ENCODE measurements at regions not wholly inside any gene's neighbourhood (a gene's known extent, or its start where the extent isn't known, plus 50 kb on each side); places are given as distances from the start of the nearest gene placed in this dataset.

DNA sequence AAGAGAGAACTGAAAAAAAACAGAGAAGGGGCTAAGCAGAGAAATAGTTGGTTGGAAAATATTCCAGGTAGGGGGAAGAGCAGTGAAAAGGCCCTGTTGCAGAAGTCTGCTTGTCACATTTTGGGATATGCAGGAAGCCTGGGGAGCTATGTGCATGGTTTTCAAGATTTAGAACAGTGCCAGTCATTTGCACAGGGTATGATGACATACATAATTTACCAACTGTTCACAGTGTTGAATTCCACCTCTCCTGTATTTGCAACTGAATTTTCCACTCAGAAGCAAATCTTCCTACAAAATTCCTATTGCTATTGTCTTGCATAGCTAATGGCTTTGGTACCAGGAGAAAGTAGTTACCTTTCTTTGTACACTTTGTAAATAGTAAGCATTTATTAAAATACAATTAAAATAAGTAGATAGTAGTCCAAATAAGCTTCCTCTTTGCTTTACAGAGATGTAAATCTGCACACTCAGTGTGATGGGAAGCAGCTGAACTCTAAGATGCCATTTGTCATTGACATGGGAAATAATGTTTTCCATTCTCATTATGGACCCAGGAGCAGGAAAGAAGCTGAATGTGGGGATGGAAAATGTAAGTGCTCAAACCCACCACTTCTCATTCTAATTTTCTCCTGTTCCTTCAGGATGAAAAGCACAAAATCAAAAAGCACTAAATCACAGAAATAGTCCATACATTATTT lies 177.4 kb downstream of the BTG1 start:
- no peak for DNase-seq (ENCODE audit: low read depth)

DNA sequence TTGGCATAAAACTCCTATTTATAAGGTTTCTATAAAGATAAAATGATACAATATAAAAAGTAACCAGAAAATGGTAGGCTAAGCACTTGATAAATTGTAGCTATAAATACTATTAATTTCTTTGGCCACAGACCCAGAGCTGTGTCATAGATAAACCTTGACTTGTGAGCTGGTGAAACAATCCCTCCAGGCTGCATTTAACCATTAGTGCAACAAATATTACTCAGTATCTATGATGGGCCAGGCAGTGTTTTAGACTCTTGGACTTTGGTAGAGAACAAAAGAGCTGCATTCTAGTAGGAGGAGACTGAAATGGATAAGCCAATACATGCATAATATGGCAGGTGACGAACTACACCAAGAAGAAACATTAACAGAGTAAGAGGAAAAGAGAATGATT lies 178.1 kb downstream of the BTG1 start:
- no peak for DNase-seq (ENCODE audit: low read depth)

DNA sequence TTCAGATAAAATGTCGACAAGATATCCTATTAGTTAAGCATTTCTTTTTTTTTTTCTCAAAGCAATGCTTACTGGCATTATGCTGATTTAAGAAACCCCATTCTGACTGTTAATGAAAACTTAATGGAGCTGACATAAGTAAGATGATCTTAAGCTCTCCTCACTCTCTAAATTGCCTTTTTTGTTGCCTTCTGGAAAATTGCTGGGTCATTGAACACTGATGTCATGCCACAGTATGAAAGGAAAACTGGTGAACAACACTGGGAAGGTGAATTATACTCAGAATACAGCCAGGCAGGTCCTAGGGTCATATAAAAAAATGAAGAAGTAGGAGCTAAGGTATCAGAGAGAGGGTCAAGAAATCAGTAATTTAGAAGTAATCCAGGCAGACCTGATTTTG lies 179.9 kb downstream of the BTG1 start:
- DNase-seq (ENCODE audit: low read depth): no peak

DNA sequence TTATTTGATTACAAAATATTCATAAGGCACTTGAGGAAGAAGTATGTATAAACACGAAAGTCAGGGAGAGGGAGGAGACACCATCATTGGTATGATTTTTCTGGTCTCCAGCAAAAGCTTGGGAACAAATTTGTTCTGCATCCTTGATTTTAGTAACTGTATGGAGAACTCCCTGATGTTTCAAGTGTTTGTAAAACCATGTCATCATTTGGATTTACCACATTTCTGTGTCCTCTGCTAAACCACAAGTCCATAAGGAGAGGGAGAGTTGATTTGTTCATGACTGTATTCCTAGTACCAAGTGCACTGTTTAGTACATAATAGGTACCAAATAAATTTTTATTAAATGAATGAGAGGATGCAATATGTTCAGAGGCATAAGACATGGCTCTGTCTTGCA lies 181.1 kb downstream of the BTG1 start:
- DNase-seq (ENCODE audit: low read depth): no peak

DNA sequence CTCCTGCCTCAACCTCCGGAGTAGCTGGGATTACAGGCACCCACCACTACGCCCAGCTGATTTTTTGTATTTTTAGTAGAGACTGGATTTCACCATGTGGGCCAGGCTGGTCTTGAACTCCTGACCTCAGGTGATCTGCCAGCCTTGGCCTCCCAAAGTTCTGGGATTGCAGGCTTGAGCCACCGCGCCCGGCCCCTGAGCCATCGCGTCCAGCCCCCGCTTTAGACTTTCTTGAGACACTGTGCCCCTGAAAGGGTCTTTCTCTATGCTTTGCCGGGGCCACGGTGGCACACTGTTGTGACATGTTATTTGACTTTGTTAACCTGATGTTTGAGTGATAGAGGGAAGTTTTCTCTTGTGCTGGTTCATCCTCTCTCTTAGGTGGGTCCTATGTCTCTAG lies 186.4 kb downstream of the BTG1 start:
- DNase-seq (ENCODE audit: low read depth): no peak

DNA sequence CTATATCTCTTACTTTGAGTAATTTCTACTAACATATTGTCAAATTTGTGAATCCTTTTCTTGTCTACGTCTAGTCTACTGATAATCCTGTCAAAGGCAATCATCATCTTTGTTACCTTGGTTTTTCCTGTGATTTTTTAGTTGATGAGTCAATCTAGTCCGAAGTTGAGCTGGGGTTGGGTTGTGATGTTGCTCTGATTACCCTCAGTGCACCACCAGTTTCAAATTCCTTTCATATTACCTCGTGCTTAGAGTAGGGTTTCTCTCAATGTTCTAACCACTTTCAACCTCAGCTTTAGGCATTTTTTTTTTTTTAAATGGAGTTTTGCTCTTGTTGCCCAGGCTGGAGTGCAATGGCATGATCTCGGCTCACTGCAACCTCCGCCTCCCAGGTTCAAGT lies 186.8 kb downstream of the BTG1 start:
- no peak for DNase-seq (ENCODE audit: low read depth)

DNA sequence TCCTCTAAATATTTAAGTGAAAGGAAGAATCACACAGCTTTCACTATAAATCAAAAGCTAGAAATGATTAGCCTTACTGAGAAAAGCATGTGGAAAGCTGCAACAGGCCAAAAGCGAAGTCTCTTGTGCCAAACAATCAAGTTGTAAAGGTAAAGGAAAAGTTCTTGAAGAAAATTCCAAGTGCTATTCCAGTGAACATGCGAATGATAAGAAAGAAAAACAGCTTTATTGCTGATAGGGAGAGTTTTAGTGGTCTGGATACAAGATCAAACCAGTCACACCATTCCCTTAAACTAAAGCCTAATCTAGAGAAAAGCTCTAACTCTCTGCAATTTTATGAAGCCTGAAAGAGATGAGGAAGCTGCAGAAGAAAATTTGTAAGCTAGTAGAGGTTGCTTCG lies 190.9 kb downstream of the BTG1 start:
- no peak for DNase-seq (ENCODE audit: low read depth)

DNA sequence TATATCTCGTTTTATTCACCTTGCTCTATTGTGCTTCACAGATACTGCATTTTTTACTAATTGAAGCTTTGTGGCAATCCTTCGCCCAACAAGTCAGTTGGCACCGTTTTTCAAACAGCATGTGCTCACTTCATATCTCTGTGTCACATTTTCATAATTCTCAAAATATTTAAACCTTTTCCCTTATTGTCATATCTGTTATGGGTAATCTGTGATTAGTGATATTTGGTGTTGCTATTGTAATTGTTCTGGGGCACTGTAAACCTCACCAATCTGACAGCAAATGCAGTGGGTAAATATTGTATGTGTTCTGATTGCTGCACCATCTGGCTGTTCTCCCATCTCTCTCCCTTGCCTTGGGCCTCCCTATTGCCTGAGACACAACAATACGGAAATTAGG lies 191.3 kb downstream of the BTG1 start:
- DNase-seq (ENCODE audit: low read depth): no peak

DNA sequence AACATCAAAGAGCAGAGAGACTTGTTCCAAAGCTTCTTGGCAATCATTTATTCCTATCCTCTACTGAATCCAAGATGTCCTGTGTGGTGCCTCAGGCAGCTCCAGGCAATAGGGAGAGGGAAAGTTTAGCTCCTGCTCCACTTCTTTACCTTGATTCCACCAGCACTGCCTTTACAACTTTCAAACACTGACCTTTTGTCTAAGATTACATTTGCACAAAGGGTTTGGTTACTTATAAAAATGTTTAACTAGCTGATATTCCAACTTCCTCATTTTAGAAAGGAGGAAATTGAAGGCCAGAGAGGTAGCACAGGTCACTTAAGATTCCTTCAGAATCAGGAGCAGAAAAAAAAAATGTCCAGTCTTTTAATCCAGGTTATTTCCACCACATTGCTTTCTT lies 192.7 kb downstream of the BTG1 start:
- no peak for DNase-seq (ENCODE audit: low read depth)

DNA sequence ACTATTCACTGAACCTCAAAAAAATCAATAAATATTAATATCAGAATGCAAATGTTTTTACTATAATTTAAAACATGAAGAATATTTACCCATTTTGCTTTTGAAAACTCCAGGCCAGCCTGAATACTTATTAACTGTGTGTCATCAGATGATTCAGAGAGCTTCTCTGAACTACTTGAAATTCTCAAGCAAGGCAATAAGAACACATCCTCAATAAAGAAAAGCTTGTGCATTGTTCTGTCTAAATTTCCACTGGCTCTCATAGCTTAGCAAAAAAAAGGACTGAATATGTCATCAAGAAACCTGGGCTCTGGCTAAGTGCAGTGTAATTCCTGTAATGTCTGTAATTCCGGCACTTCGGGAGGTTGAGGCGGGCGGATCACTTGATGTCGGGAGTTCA lies 194.1 kb downstream of the BTG1 start:
- DNase-seq (ENCODE audit: low read depth): no peak

DNA sequence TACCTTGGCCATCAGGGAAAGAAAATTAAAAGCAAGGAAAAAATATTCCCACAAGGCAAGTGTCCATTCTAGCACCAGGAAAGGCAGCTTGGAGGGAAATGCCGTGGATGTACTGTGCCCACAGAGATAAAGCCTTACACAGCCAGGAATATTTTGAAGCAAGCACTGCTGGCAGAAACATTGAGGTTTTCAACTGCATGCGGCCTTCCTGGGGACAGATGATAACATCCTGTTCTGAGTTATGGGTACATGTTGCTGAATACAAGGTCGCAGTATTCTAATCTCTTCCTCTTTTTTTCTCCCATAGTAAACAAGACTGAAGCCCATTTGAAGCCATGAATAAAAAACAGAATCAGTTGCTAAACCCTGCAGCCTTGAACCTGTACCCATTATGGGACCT lies 197.1 kb downstream of the BTG1 start:
- DNase-seq (ENCODE audit: low read depth): no peak

DNA sequence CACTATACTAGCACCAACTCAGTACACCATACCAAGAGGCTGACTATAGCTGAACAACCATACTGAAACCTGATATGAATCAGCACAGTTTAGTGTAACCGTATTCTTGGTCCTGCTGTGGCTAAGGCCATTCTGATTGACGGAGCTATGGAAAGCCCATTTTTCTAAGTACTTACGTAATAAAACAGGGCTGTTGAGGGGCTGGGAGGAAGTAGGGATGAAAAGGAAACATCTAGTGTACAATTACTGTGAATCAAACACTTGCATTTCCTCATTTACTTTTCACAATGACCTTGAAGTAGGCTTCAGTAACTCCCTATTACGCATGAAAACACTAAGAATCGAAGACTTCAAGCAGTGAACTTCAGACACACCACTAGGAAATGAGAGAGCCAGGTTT lies 198.2 kb downstream of the BTG1 start:
- no peak for DNase-seq (ENCODE audit: low read depth)

DNA sequence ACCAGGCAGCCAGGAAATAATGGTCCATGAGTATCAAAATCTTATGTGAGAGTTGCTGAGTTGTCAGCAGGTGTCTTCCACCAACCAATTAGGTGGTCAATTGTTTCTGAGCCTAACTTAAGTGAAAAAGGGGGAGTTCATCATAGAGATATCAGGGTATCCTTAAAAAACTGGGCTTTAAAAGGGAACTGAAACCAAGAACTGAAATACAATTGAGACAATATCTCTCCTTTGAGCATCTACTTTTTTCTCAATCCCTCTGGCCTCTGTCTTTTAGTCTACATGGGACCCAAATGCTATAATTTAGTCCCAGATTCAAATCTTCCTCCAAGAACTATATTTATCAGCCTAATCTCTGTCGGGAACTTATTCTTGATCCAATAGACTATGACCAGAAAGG lies 201.0 kb downstream of the BTG1 start:
- no peak for DNase-seq (ENCODE audit: low read depth)

DNA sequence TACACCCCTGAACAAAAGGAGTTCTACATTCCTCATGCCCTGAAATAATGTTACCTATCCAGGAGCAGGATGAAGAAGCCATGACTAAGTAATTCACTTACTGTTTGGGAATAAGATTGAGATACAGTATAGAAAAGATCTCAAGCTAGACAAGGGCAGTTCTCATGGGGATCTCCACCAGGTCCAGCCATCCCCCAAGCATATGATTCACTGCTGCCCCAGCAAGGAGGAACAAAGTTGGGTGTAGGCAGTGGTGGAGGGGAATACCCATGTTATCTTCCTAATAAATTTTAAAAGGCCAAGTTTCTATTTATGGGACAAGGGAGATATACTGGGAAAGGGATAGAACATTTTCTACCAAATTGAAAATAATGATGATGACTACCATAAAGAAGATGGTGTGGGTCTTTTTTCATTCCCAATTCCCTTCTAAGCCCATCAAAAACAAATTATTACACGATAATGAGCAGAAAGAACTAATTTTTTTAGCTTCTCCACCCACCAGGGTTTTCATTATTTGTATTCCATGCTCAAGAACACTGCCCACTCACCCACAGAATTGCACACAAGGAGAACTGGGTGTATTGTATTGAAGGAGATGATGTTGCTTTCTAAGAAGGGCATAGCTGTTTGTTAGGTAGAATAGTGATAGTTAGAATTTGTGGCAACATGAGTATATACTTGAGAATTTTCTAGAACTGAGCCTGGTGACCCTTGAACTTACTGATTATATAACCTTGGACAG lies 204.6 kb downstream of the BTG1 start:
- no peak for DNase-seq (ENCODE audit: low read depth)

DNA sequence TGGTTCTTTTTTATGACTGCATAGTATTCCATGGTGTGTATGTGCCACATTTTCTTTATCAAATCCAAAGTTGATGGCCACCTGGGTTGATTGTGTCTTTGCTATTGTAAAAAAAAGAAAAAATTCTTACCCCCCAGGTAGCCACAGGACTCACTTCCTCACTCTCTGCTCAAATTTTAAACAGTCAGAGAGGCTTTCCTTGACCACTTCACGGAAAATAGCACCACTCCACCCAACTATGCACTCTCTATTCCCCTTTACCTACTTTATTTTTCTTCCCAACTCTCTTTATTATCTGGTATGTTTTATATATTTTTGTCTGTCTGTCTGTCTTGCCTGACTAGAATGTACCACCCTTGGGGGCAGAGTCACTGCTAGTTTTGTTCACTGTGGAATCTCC lies 205.3 kb downstream of the BTG1 start:
- DNase-seq (ENCODE audit: low read depth): no peak

DNA sequence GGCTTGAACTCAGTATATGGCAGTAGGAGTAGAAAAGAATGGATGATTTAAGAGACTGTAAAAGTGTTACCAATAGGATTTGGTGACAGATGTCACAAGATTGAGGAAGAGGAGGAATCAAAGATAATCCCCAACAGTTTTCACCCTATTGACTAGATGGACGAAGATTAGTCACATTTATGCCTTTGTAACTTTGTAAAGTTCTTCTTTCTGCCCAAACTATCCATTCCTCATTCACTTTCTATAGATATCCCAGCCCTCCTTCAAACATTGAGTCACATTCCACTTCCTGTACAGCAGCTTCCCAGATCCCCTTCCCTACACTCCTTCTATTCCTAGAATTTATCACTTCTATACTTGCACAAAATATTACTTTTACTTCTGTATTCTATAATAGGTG lies 207.9 kb downstream of the BTG1 start:
- DNase-seq (ENCODE audit: low read depth): no peak

DNA sequence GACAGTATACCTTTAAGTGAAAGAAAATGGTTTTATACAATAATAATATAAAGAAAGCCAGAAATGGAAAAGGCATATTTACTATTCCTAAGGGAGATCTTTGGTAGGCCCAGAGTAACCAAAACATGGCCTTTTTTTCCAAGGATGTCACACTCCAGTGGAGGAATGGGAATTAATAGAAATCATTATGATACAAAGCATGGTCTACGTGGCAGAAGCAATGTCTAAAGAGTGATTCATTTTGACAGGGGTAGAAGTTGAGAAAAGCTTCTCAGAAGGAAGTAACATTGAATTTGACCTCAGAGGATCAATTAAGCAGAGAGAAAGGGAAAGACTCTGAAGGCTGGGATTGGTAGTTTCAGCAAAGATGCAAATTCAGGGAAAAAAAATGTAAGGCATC lies 208.6 kb downstream of the BTG1 start:
- DNase-seq (ENCODE audit: low read depth): no peak

DNA sequence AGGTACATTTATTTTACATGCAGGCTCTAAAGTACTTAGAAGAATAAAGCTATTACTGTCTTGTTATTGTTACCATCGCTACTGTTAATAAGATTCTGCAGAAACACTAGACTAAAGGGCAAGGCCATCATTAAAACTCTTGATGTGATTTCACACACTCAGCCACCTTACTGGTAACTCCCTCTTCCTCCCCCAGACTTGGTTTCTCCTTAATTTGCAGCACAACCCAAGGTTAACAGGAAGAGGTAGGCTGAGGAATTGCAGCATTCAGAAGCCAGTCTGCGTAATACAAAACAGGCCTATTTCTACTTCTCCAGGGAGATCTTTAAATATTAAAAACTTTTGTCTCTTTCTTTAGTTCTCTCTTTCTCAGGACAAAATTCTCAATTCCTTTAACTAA lies 210.3 kb downstream of the BTG1 start:
- no peak for DNase-seq (ENCODE audit: low read depth)

DNA sequence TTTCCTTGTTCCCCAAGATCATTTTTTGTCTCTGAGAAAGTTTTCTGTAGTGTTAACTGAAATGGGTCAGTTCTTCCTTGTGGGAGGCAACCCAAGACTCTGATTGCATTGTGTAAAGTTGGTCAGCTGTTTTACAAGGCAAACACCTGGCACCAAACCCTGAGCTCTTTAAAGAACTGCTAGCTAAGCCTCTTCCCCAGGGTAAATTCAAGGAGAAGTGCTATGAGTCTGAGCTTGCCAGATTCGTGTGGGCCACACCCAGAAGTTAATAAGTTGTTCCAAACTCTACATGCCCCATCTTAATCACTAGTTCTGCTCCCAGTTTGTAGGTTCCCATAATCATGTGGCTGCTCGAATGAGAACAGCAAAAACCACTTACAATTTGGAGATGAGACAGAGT lies 214.5 kb downstream of the BTG1 start:
- DNase-seq (ENCODE audit: low read depth): no peak

DNA sequence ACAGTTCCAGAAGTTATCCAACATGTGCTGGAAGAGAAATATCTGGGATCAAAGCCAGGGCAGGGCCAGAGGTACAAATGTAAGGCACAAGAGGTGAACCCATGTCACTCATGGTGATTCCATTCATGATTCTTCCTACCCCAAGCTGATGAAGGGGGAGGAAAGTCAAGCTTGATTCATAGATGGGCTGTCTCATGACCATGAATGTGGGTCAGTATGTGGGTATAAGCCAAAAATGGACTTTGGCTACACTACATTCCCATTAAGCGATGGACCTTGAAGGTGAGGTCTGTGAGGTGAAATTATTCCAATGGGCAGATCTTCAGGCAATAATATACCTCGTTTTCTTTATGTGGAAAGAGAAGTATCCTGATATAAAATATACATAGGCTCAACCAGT lies 217.1 kb downstream of the BTG1 start:
- DNase-seq (ENCODE audit: low read depth): no peak

DNA sequence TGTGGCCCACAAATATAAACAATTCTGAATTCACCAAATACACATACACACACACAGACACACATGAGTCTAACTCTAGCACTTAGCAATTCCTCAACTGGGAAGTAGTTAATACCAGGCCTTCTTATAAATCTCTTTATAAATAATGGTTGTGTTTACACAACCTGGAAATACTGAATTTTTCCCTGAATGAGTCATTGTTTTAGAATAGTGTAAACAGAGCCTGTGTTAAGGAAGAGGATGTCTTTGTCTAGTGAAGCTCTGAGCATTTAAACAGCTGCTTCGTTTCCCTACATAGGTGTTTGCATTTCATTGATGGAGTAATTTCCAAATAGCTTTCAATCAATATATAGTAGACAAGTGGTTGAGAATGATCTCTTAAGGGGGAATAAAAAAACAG lies 218.8 kb downstream of the BTG1 start:
- DNase-seq (ENCODE audit: low read depth): no peak

DNA sequence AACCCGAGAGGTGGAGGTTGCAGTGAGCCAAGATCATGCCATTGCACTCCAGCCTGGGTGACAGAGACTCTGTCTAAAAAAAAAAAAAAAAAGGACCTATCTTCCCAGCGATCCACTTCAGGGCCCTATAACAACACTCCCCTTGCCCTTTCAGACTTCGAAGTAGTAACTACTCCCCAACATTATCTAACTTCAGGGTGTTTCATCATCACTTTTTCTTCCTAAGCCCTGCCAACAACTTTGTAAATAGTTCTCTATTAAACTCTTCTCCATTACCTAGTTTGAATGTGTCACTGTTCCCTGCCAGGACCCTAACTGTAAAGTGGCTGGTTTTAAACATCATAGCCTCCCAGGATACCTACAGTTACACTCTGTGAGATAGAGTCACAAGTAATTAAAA lies 220.8 kb downstream of the BTG1 start:
- no peak for DNase-seq (ENCODE audit: low read depth)

DNA sequence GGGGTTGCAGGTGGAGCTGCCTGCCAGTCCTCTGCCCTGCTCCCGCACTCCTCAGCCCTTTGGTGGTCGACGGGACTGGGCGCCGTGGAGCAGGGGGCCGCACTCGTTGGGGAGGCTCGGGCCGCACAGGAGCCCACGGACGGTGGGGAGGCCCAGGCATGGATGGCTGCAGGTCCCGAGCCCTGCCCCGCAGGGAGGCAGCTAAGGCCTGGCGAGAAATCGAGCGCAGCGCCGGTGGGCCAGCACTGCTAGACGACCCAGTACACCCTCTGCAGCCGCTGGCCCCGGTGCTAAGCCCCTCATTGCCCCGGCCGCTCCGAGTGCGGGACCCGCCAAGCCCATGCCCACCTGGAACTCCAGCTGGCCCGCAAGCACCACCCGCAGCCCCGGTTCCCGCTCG lies 221.8 kb downstream of the BTG1 start:
- DNase-seq (ENCODE audit: low read depth): no peak

DNA sequence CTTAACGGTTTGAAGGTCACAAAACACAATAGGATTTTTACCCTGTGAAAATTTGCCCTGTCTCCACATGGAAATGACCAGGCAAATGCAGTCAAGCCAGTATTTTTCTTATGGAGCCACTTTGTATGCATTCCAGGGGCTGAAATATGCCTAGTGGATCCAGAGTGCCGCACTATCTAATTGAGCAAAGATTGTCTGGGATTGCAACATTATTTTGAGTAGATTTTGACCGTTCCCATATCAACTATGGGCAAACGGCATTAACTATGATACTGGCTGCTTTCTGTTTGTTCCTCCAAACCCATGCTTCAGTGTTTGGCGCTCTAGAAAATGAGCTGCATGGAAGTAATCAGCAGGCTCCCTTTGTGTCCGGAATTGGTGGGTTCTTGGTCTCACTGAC lies 223.0 kb downstream of the BTG1 start:
- DNase-seq (ENCODE audit: low read depth): no peak
